H1 (cell line): ENCODE measurements at regions not wholly inside any gene's neighbourhood (a gene's known extent, or its start where the extent isn't known, plus 50 kb on each side); places are given as distances from the start of the nearest gene placed in this dataset.

Experiments used
- CTCF ChIA-PET: fragments of 300-600 bp; sonication (Branson Sonifier 250); formaldehyde crosslinking; loops from one replicate; lab custom pipeline; 2021; ENCODE audit not compliant: partially characterized antibody; lab: Charles Lee
- POLR2A ChIA-PET: fragments of 300-600 bp; sonication (Branson Sonifier 250); formaldehyde crosslinking; loops from one replicate; lab custom pipeline; 2021; ENCODE audit warnings: inconsistent platforms; ENCODE audit not compliant: partially characterized antibody; lab: Charles Lee
- DNase-seq, 2 experiments: peaks; one replicate each; pipeline versions ENCODE4 v3.0.0 to v3.0.0-alpha.2; 2010 to 2022; ENCODE audit warnings: low spot score in 2 of 2, low read depth in 1 of 2, mixed read lengths in 1 of 2
- FAIRE-seq: peaks from 2 replicates; lab custom pipeline; 2011; peaks lifted over from hg19 to GRCh38; lab: Jason Lieb, UNC
- H2AFZ ChIP-seq: 2 replicates; pipeline ENCODE4 v1.8.1; 2012; ENCODE audit warnings: low read length, inconsistent platforms
- H2AK5ac ChIP-seq: 2 replicates; pipeline ENCODE4 v1.6.1; 2013; ENCODE audit warnings: low read depth, low read length
- H2BK120ac ChIP-seq: replicated peaks from 2 replicates; pipeline ENCODE3; 2013; ENCODE audit warnings: low read depth, low read length, inconsistent platforms
- H2BK12ac ChIP-seq: 2 replicates; pipeline ENCODE4 v1.6.1; 2013; ENCODE audit warnings: low read depth, low read length
- H2BK15ac ChIP-seq: 2 replicates; pipeline ENCODE4 v1.6.1; 2013; ENCODE audit warnings: low read length
- H2BK20ac ChIP-seq: 2 replicates; pipeline ENCODE4 v1.6.1; 2013; ENCODE audit warnings: low read length
- H2BK5ac ChIP-seq: 2 replicates; pipeline ENCODE4 v1.6.1; 2013; ENCODE audit warnings: low read depth, low read length
- H3K14ac ChIP-seq: 2 replicates; pipeline ENCODE4 v1.6.1; 2013; ENCODE audit warnings: inconsistent platforms; ENCODE audit not compliant: insufficient read length
- H3K18ac ChIP-seq: 2 replicates; pipeline ENCODE4 v1.6.1; 2013; ENCODE audit warnings: low read length; ENCODE audit errors: extremely low read depth
- H3K23ac ChIP-seq: 2 replicates; pipeline ENCODE4 v1.6.1; 2013; ENCODE audit warnings: inconsistent platforms; ENCODE audit not compliant: insufficient read length
- H3K23me2 ChIP-seq: 2 replicates; pipeline ENCODE4 v1.6.1; 2013; ENCODE audit warnings: low read depth, low read length
- H3K27ac ChIP-seq: 2 replicates; pipeline ENCODE4 v1.6.1; 2011; ENCODE audit warnings: low read depth, low read length, inconsistent platforms
- H3K27me3 ChIP-seq, 4 experiments: replicated peaks in 1 of 4; 1 replicate in 1 of 4; 2 replicates in 3 of 4; pipeline versions ENCODE4 v1.6.1 to v1.8.1; 2011 to 2013; ENCODE audit warnings: low read length in 3 of 4, mild to moderate bottlenecking in 3 of 4, inconsistent platforms in 2 of 4, mixed read lengths in 2 of 4, moderate library complexity in 1 of 4; ENCODE audit not compliant: control insufficient read depth in 3 of 4, insufficient read depth in 3 of 4; ENCODE audit errors: extremely low read depth in 1 of 4
- H3K36me3 ChIP-seq, 4 experiments: 2 replicates each; pipeline versions ENCODE4 v1.6.1 to v1.8.1; 2011 to 2013; ENCODE audit warnings: mild to moderate bottlenecking in 4 of 4, low read length in 3 of 4, moderate library complexity in 2 of 4, control low read depth in 1 of 4, inconsistent platforms in 1 of 4; ENCODE audit not compliant: insufficient read depth in 4 of 4, control insufficient read depth in 2 of 4
- H3K4ac ChIP-seq: replicated peaks from 2 replicates; pipeline ENCODE3; 2013; ENCODE audit warnings: low read length, low read depth, mixed read lengths, inconsistent platforms; ENCODE audit not compliant: insufficient read length
- H3K4me1 ChIP-seq, 4 experiments: replicated peaks in 1 of 4; 1 replicate in 1 of 4; 2 replicates in 3 of 4; pipeline versions ENCODE4 v1.6.1 to v1.8.1; 2011 to 2013; ENCODE audit warnings: low read length in 3 of 4, inconsistent platforms in 2 of 4, mixed read lengths in 1 of 4; ENCODE audit not compliant: insufficient read depth in 4 of 4, control insufficient read depth in 3 of 4
- H3K4me2 ChIP-seq, 2 experiments: 2 replicates each; pipeline versions ENCODE4 v1.6.1 to v1.8.1; 2011 to 2013; ENCODE audit warnings: low read depth in 2 of 2, low read length in 2 of 2, control low read depth in 1 of 2, inconsistent platforms in 1 of 2, mild to moderate bottlenecking in 1 of 2; ENCODE audit not compliant: insufficient read depth in 1 of 2
- H3K4me3 ChIP-seq, 4 experiments: fragments of 200-600, 300-600 bp in 1 of 4; sonication (generic), shearing (Covaris generic), sonication (Bioruptor Twin) in 1 of 4; 2 replicates each; pipeline versions ENCODE4 v1.5.1 to v1.8.1; 2011 to 2016; ENCODE audit warnings: low read length in 4 of 4, low read depth in 3 of 4, control low read depth in 2 of 4, inconsistent platforms in 2 of 4, mild to moderate bottlenecking in 2 of 4, mixed read lengths in 1 of 4, moderate library complexity in 1 of 4; ENCODE audit not compliant: insufficient read depth in 2 of 4; ENCODE audit errors: extremely low read depth in 1 of 4
- H3K56ac ChIP-seq: replicated peaks from 2 replicates; pipeline ENCODE3; 2013; ENCODE audit warnings: low read depth, mild to moderate bottlenecking, mixed read lengths, low read length, inconsistent platforms; ENCODE audit not compliant: insufficient read length
- H3K79me1 ChIP-seq: 2 replicates; pipeline ENCODE4 v1.6.1; 2013; ENCODE audit warnings: low read depth, low read length, control low read depth
- H3K79me2 ChIP-seq, 2 experiments: 2 replicates each; pipeline versions ENCODE4 v1.6.1 to v1.8.1; 2012 to 2013; ENCODE audit warnings: low read length in 2 of 2, mild to moderate bottlenecking in 2 of 2, inconsistent platforms in 1 of 2; ENCODE audit not compliant: insufficient read depth in 2 of 2, control insufficient read depth in 1 of 2
- H3K9ac ChIP-seq, 4 experiments: replicated peaks in 1 of 4; 1 replicate in 1 of 4; 2 replicates in 3 of 4; pipeline versions ENCODE4 v1.6.1 to v1.8.1; 2011 to 2013; ENCODE audit warnings: low read depth in 3 of 4, low read length in 3 of 4, control low read depth in 2 of 4, mild to moderate bottlenecking in 2 of 4, moderate library complexity in 2 of 4, inconsistent platforms in 1 of 4; ENCODE audit errors: extremely low read depth in 1 of 4
- H3K9me3 ChIP-seq, 2 experiments: 2 replicates each; pipeline versions ENCODE4 v1.6.1 to v1.8.1; 2012 to 2013; ENCODE audit warnings: mild to moderate bottlenecking in 2 of 2, moderate library complexity in 2 of 2, control low read depth in 1 of 2, inconsistent platforms in 1 of 2, low read depth in 1 of 2, low read length in 1 of 2, mixed read lengths in 1 of 2; ENCODE audit not compliant: insufficient read depth in 2 of 2
- H4K20me1 ChIP-seq, 2 experiments: replicated peaks in 1 of 2; 2 replicates each; pipeline versions ENCODE3 to v1.8.1; 2011 to 2013; ENCODE audit warnings: inconsistent platforms in 2 of 2, low read length in 2 of 2, mild to moderate bottlenecking in 1 of 2; ENCODE audit not compliant: insufficient read depth in 2 of 2, control insufficient read depth in 1 of 2
- H4K5ac ChIP-seq: 2 replicates; pipeline ENCODE4 v1.6.1; 2013; ENCODE audit warnings: low read length, low read depth, mixed read lengths, inconsistent platforms; ENCODE audit not compliant: insufficient read length
- H4K8ac ChIP-seq: 2 replicates; pipeline ENCODE4 v1.8.0; 2013; ENCODE audit warnings: mild to moderate bottlenecking, moderate library complexity, low read length, inconsistent platforms; ENCODE audit not compliant: insufficient read depth; ENCODE audit errors: extremely low read depth
- H4K91ac ChIP-seq: replicated peaks from 2 replicates; pipeline ENCODE3; 2013; ENCODE audit warnings: low read length, mixed read lengths, inconsistent platforms; ENCODE audit not compliant: insufficient read length
- CEBPB ChIP-seq: IDR thresholded peaks from 2 replicates; pipeline ENCODE4 v1.6.1; 2012; ENCODE audit warnings: low read depth, low read length
- GABPA ChIP-seq: IDR thresholded peaks from 2 replicates; pipeline ENCODE4 v1.6.1; 2011; ENCODE audit warnings: mild to moderate bottlenecking, low read length, moderate library complexity, borderline replicate concordance; ENCODE audit not compliant: insufficient read depth
- GTF2F1 ChIP-seq: IDR thresholded peaks from 2 replicates; pipeline ENCODE4 v1.6.1; 2012; ENCODE audit warnings: low read depth, low read length, improper control_type of control experiment, borderline replicate concordance
- KDM4A ChIP-seq: IDR thresholded peaks from one replicate; pipeline ENCODE4 v1.7.1; 2012; ENCODE audit warnings: low read depth, mild to moderate bottlenecking, moderate library complexity, low read length, inconsistent platforms; ENCODE audit not compliant: severe bottlenecking
- RBBP5 ChIP-seq: IDR thresholded peaks from 2 replicates; pipeline ENCODE4 v1.7.1; 2012; ENCODE audit warnings: low read depth, mild to moderate bottlenecking, inconsistent platforms, low read length, moderate library complexity, borderline replicate concordance
- YY1 ChIP-seq: IDR thresholded peaks from 2 replicates; pipeline ENCODE4 v1.6.1; 2011; ENCODE audit warnings: low read depth, mild to moderate bottlenecking, low read length

GRCh38 chr1:188089461-188089860, 1260.7 kb downstream of the PLA2G4A start:
- DNase-seq: no peak
- H3K23me2 ChIP-seq: 0 out of 2 replicates have a peak, but pooled peaks cover 1% of the 10 kb centered on the region
- ChIA-PET CTCF (interaction anchor here (1.0 to 1.9 kb wide), 4 partner anchors 9 to 161 kb away, joined by 3 to 10 read pairs (median 4); no protein-coding TSS in a partner anchor), POLR2A (no interaction called here)
- H4K8ac ChIP-seq: no peak overlapping the region
- FAIRE-seq: peak; percentile 94
- H3K4me2 ChIP-seq: peak overlapping the region in 1 of 2 experiments; percentile 26; a peak in 1 of 4 replicates
- H3K27ac ChIP-seq: no peak overlapping the region
- no peak overlapping the region for H3K18ac ChIP-seq
- no peak overlapping the region for H2BK12ac ChIP-seq
- H3K56ac ChIP-seq: no peak overlapping the region
- H3K36me3 ChIP-seq: no peaks in the 10 kb centered on the region
- no peaks in the 10 kb centered on the region for H3K79me1 ChIP-seq
- no peak overlapping the region for H2BK120ac ChIP-seq
- H3K27me3 ChIP-seq: no peaks in the 10 kb centered on the region
- H2BK5ac ChIP-seq: no peak overlapping the region
- no peaks in the 10 kb centered on the region; a peak in 3 of 7 replicates for H3K4me1 ChIP-seq
- H4K20me1 ChIP-seq: no peaks in the 10 kb centered on the region
- no peak overlapping the region for H2AK5ac ChIP-seq
- H4K91ac ChIP-seq: no peak overlapping the region
- H4K5ac ChIP-seq: no peak overlapping the region
- H2BK15ac ChIP-seq: no peak overlapping the region
- no peak overlapping the region for H2AFZ ChIP-seq
- H3K79me2 ChIP-seq: no peaks in the 10 kb centered on the region
- H3K23ac ChIP-seq: no peak overlapping the region
- no peak overlapping the region for H3K14ac ChIP-seq
- no peak overlapping the region for H2BK20ac ChIP-seq
- H3K9ac ChIP-seq: no peak overlapping the region
- H3K4ac ChIP-seq: no peak overlapping the region
- H3K9me3 ChIP-seq: peaks cover 0 to 8% of the 10 kb centered on the region in 2 experiments; a peak in 1 of 4 replicates
- H3K4me3 ChIP-seq: no peak overlapping the region; a peak in 1 of 8 replicates
- no peak for TF ChIP-seq YY1
- peak; percentile 78 for TF ChIP-seq CEBPB
- no peak for TF ChIP-seq RBBP5
- no peak for TF ChIP-seq GTF2F1
- TF ChIP-seq GABPA: no peak
- TF ChIP-seq KDM4A: no peak
